BJ (cell line): ENCODE measurements at regions not wholly inside any gene's neighbourhood (a gene's known extent, or its start where the extent isn't known, plus 50 kb on each side); places are given as distances from the start of the nearest gene placed in this dataset.

Experiments used
- CTCF ChIA-PET: fragments of 350-600 bp; formaldehyde crosslinking; extraction: SDS; loops from one replicate; lab custom pipeline; 2021; ENCODE audit warnings: antibody characterized with exemption, inconsistent platforms; lab: Yijun Ruan, JAX
- POLR2A ChIA-PET: fragments of 300-600 bp; sonication (Branson Sonifier 250); formaldehyde crosslinking; extraction: SDS; loops from one replicate; lab custom pipeline; 2021; ENCODE audit warnings: antibody characterized with exemption; lab: Charles Lee
- DNase-seq: peaks from one replicate; pipeline ENCODE4 v3.0.0-alpha.2; 2011; ENCODE audit warnings: low read depth
- H3K27me3 ChIP-seq: 2 replicates; pipeline ENCODE4 v1.6.0; 2011; ENCODE audit warnings: low read length; ENCODE audit not compliant: control insufficient read depth, insufficient read depth
- H3K36me3 ChIP-seq: 2 replicates; pipeline ENCODE4 v1.5.1; 2011; ENCODE audit warnings: low read length; ENCODE audit not compliant: control insufficient read depth, insufficient read depth
- H3K4me3 ChIP-seq: 2 replicates; pipeline ENCODE4 v1.5.1; 2011; ENCODE audit warnings: low read depth, mild to moderate bottlenecking, control low read depth, low read length
- CTCF ChIP-seq: IDR thresholded peaks from 2 replicates; pipeline ENCODE4 v1.5.1; 2011; ENCODE audit warnings: low read depth, mild to moderate bottlenecking, control low read depth, inconsistent platforms, low read length, moderate library complexity; ENCODE audit not compliant: insufficient read depth

GRCh38 chr13:55361141-55361540, 1779.6 kb upstream of the PRR20A start:
- POLR2A ChIA-PET: no interaction called here
- CTCF ChIA-PET: no interaction called here
- no peak for DNase-seq
- Histone ChIP-seq H3K27me3 (no peaks in the 10 kb centered on the region), H3K36me3 (no peaks in the 10 kb centered on the region), H3K4me3 (no peak overlapping the region)
- no peak for TF ChIP-seq CTCF

DNA sequence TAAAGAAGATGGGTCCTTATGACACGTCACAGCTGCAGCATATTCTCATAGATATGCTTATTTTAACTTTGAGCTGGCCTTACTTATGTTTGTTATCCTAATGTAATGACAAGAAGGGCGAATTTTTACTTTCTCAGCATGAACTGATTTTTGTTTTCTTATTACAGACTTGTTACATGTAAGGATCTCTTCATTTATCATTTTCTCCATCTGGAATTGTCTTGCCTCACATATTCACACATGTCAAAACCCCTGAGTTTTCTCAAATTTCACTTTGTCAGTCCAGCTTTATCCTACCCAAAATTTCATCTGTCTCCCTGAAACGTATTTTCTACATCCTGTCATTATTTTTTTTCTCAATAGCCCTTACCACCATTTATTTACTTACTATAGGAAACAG, 1774.0 kb upstream of the PRR20A start:
- Histone ChIP-seq H3K36me3 (no peaks in the 10 kb centered on the region), H3K27me3 (no peaks in the 10 kb centered on the region), H3K4me3 (no peak overlapping the region)
- ChIA-PET POLR2A (no interaction called here), CTCF (no interaction called here)
- TF ChIP-seq CTCF: no peak
- DNase-seq: no peak

- no peak for TF ChIP-seq CTCF
- no peak overlapping the region for H3K4me3 ChIP-seq
- POLR2A ChIA-PET: no interaction called here
Measured at GRCh38 chr13:55394470-55394869, 1746.2 kb upstream of the PRR20A start.

GRCh38 chr13:55402870-55403269, 1737.8 kb upstream of the PRR20A start:
- Histone ChIP-seq H3K27me3 (no peaks in the 10 kb centered on the region), H3K36me3 (no peaks in the 10 kb centered on the region), H3K4me3 (no peak overlapping the region)
- ChIA-PET POLR2A (no interaction called here), CTCF (no interaction called here)
- TF ChIP-seq CTCF: no peak
- no peak for DNase-seq

More at GRCh38 chr13:55394470-55394869, 1746.2 kb upstream of the PRR20A start:
- H3K27me3 ChIP-seq: no peaks in the 10 kb centered on the region
- DNase-seq: no peak
- H3K36me3 ChIP-seq: no peaks in the 10 kb centered on the region
- CTCF ChIA-PET: no interaction called here

GRCh38 chr13:55403887-55404487, 1736.7 kb upstream of the PRR20A start:
- Histone ChIP-seq H3K36me3 (no peaks in the 10 kb centered on the region), H3K4me3 (no peak overlapping the region), H3K27me3 (no peaks in the 10 kb centered on the region)
- no peak for TF ChIP-seq CTCF
- POLR2A ChIA-PET: no interaction called here
- CTCF ChIA-PET: no interaction called here
- DNase-seq: no peak
